ENCODE measurements at regions not wholly inside any gene's neighbourhood (a gene's known extent, or its start where the extent isn't known, plus 50 kb on each side); places are given as distances from the start of the nearest gene placed in this dataset.

DNA sequence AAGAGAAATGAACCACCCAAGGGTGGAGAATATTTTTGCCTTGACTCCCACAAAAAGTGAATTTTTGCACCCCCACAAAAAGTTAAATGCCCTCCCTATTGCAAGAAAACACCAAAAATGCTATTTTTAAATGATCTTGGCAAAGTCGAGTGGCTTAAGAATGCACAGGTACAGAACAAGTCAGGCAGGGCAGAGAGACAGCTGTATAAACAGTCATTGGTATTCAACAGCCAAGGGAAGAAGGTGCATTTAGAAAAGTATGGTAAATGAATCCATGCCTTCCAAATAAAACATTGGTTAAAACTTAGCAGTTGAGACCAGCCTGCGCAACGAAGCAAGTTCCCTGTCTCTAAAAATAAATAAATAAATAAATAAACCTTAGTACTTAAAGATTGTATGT is 169.3 kb downstream of the CHIC2 start:
- no peak overlapping the region for H2AFZ ChIP-seq
- H3K9me3 ChIP-seq (ENCODE audit: low read depth): no peaks in the 10 kb centered on the region
- H3K4me1 ChIP-seq (ENCODE audit: insufficient read depth): peaks cover 2% of the 10 kb centered on the region
- no peaks in the 10 kb centered on the region for H3K27me3 ChIP-seq
- 77% methylated on average over 3 of the region's 3 CpGs for WGBS (ENCODE audit: low lambda C conversion rate, missing lambda C conversion rate)
- H3K27ac ChIP-seq: no peak overlapping the region
- H3K36me3 ChIP-seq (replicated peaks; ENCODE audit: insufficient read depth, low read depth): no peaks in the 10 kb centered on the region
- TF ChIP-seq, protein P1, sequence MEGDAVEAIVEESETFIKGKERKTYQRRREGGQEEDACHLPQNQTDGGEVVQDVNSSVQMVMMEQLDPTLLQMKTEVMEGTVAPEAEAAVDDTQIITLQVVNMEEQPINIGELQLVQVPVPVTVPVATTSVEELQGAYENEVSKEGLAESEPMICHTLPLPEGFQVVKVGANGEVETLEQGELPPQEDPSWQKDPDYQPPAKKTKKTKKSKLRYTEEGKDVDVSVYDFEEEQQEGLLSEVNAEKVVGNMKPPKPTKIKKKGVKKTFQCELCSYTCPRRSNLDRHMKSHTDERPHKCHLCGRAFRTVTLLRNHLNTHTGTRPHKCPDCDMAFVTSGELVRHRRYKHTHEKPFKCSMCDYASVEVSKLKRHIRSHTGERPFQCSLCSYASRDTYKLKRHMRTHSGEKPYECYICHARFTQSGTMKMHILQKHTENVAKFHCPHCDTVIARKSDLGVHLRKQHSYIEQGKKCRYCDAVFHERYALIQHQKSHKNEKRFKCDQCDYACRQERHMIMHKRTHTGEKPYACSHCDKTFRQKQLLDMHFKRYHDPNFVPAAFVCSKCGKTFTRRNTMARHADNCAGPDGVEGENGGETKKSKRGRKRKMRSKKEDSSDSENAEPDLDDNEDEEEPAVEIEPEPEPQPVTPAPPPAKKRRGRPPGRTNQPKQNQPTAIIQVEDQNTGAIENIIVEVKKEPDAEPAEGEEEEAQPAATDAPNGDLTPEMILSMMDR (IDR thresholded peaks at IDR 0.05; ENCODE audit: poor library complexity): no peak
- TF ChIP-seq EZH2phosphoT487 (IDR thresholded peaks at IDR 0.05; ENCODE audit: low read depth, severe bottlenecking, unreplicated experiment): no peak
- TF ChIP-seq EZH2 (IDR thresholded peaks at IDR 0.05; ENCODE audit: borderline replicate concordance): no peak
- no peak overlapping the region for H3K4me2 ChIP-seq
- no peaks in the 10 kb centered on the region for H3K9me2 ChIP-seq (replicated peaks; ENCODE audit: insufficient read depth)
- H3K79me2 ChIP-seq: no peaks in the 10 kb centered on the region
- DNase-seq (ENCODE audit: low spot score): no peak
- no peak overlapping the region for H3K4me3 ChIP-seq
- no peaks in the 10 kb centered on the region for H4K20me1 ChIP-seq (ENCODE audit: insufficient read depth, poor library complexity, severe bottlenecking)

DNA sequence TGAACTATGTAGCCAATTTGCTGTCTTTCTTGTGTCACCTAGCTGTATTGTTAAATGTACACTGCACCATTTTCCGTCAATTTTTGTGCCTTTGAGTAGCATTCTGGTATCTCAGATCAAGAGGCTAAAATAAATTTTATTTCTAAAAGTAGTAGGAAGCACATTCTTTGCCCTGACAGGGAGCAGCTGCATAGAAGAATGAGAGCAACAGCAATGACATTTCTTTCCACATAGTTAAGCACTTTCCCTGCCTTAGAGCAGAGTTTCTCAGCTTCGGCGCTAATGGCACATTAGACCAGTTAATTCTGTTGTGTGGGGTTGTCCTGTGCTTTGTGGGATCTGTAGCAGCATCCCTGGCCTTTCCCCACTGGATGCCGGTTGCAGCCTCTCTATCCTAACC is 173.9 kb downstream of the CHIC2 start:
- TF ChIP-seq EZH2phosphoT487 (IDR thresholded peaks at IDR 0.05; ENCODE audit: low read depth, severe bottlenecking, unreplicated experiment) (no peak), EZH2 (IDR thresholded peaks at IDR 0.05; ENCODE audit: borderline replicate concordance) (no peak)
- TF ChIP-seq, protein P1 (IDR thresholded peaks at IDR 0.05; ENCODE audit: poor library complexity): no peak
- peak overlapping the region; percentile 66 for H3K27ac ChIP-seq
- H3K36me3 ChIP-seq (replicated peaks; ENCODE audit: insufficient read depth, low read depth): no peaks in the 10 kb centered on the region
- H3K4me3 ChIP-seq: no peak overlapping the region
- H3K9me3 ChIP-seq (ENCODE audit: low read depth): no peaks in the 10 kb centered on the region
- no peak overlapping the region for H3K4me2 ChIP-seq
- no peaks in the 10 kb centered on the region for H3K9me2 ChIP-seq (replicated peaks; ENCODE audit: insufficient read depth)
- H3K79me2 ChIP-seq: no peaks in the 10 kb centered on the region
- H3K4me1 ChIP-seq (ENCODE audit: insufficient read depth): peaks cover 14% of the 10 kb centered on the region
- no peaks in the 10 kb centered on the region for H4K20me1 ChIP-seq (ENCODE audit: insufficient read depth, poor library complexity, severe bottlenecking)
- DNase-seq (ENCODE audit: low spot score): no peak
- no peaks in the 10 kb centered on the region for H3K27me3 ChIP-seq
- WGBS (ENCODE audit: low lambda C conversion rate, missing lambda C conversion rate): 90% methylated on average over 4 of the region's 4 CpGs
- no peak overlapping the region for H2AFZ ChIP-seq

DNA sequence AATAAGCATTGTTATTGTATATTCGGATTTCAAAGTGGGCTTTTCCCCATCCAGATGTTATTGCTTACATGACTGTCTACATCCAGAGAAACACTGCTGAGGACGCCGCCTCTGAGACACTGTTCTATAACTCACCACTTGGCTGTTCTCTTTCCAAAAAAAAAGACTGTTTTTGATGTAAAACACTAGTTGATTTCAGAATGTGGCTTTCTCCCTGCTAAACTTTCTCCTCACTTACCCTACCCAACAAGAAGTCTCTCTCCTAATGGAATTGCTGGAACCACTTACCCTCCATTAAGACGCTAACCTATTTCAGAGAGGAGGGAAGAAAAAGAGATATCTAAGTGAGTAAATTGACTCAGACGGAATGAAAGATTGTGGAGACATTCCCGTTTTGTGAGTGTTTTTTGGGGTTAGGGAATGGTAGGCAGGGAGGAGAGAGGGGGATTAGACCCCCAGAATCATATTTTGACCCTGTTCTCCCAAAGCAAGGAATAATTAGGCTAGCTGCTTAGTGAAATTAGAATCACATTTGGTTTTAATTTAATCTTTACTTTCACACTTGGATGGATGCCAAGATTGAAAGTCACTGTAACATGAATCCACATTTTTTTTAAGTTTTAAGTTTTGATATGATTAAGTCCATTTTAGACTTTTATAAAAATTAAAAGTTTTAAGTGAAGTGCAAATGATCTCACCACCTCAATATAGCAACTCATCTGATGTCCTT is 174.9 kb downstream of the CHIC2 start:
- H3K27me3 ChIP-seq: no peaks in the 10 kb centered on the region
- H3K4me2 ChIP-seq: peak overlapping the region; percentile 8
- H3K4me1 ChIP-seq (ENCODE audit: insufficient read depth): peaks cover 14% of the 10 kb centered on the region
- peak overlapping the region; percentile 66 for H3K27ac ChIP-seq
- TF ChIP-seq, protein P1 (IDR thresholded peaks at IDR 0.05; ENCODE audit: poor library complexity): no peak
- TF ChIP-seq EZH2 (IDR thresholded peaks at IDR 0.05; ENCODE audit: borderline replicate concordance): no peak
- TF ChIP-seq EZH2phosphoT487 (IDR thresholded peaks at IDR 0.05; ENCODE audit: low read depth, severe bottlenecking, unreplicated experiment): no peak
- H3K9me2 ChIP-seq (replicated peaks; ENCODE audit: insufficient read depth): no peaks in the 10 kb centered on the region
- no peak overlapping the region for H2AFZ ChIP-seq
- H3K36me3 ChIP-seq (replicated peaks; ENCODE audit: insufficient read depth, low read depth): no peaks in the 10 kb centered on the region
- H3K4me3 ChIP-seq: no peak overlapping the region
- peak; percentile 46 for DNase-seq (ENCODE audit: low spot score)
- 59% methylated on average over 6 of the region's 6 CpGs for WGBS (ENCODE audit: low lambda C conversion rate, missing lambda C conversion rate)
- H3K9me3 ChIP-seq (ENCODE audit: low read depth): no peaks in the 10 kb centered on the region
- no peaks in the 10 kb centered on the region for H3K79me2 ChIP-seq
- no peaks in the 10 kb centered on the region for H4K20me1 ChIP-seq (ENCODE audit: insufficient read depth, poor library complexity, severe bottlenecking)

All from hepatocyte (in vitro differentiated cells).